ENCODE measurements at regions not wholly inside any gene's neighbourhood (a gene's known extent, or its start where the extent isn't known, plus 50 kb on each side); places are given as distances from the start of the nearest gene placed in this dataset.

- peaks cover 45% of the 10 kb centered on the region for H3K4me1 ChIP-seq (replicated peaks; ENCODE audit: insufficient read depth)
- H3K79me2 ChIP-seq (ENCODE audit: low read depth): no peaks in the 10 kb centered on the region
- H3K4me3 ChIP-seq: no peak overlapping the region
- BruUV-seq (replicated peaks): no TSS peak
- no peaks in the 10 kb centered on the region for H3K27me3 ChIP-seq (ENCODE audit: insufficient read depth, low read depth)
- H3K9me2 ChIP-seq (ENCODE audit: insufficient read depth): no peaks in the 10 kb centered on the region
- intact Hi-C loops (cut with micrococcal nuclease; ENCODE audit: unreplicated experiment): no loop called here
- peaks cover 40% of the 10 kb centered on the region for H3F3A ChIP-seq (ENCODE audit: insufficient read depth, low read depth)
- peak; percentile 61 to 81 for DNase-seq
- CTCF ChIA-PET: no interaction called here
- H3K27ac ChIP-seq: peak overlapping the region; percentile 75
- no peaks in the 10 kb centered on the region for H3K9me3 ChIP-seq (ENCODE audit: insufficient read depth, low read depth)
- peak; percentile 25; the same call in 1 of the 2 replicates for TF ChIP-seq CTCF (conservative IDR thresholded peaks at IDR 0.05)
- no peak for TF ChIP-seq EZH2 (IDR thresholded peaks at IDR 0.05; ENCODE audit: low read depth)
- H3K4me2 ChIP-seq: peak overlapping the region; percentile 56
- POLR2A ChIA-PET (ENCODE audit: unreplicated experiment): no interaction called here
- no peaks in the 10 kb centered on the region for H4K20me1 ChIP-seq (ENCODE audit: insufficient read depth)
- H3K36me3 ChIP-seq (ENCODE audit: low read depth): no peaks in the 10 kb centered on the region
- H2AFZ ChIP-seq: 0 out of 2 replicates have a peak overlapping the region, but pooled peaks have one; percentile 50
Observed at GRCh38 chr12:124720004-124720680, 143.5 kb downstream of the SCARB1 start.

GRCh38 chr12:124719231-124719630 lies 144.4 kb downstream of the SCARB1 start:
- Histone ChIP-seq H3K36me3 (ENCODE audit: low read depth) (no peaks in the 10 kb centered on the region), H3K4me2 (no peak overlapping the region), H3K4me3 (no peak overlapping the region), H3K27me3 (ENCODE audit: insufficient read depth, low read depth) (no peaks in the 10 kb centered on the region), H4K20me1 (ENCODE audit: insufficient read depth) (no peaks in the 10 kb centered on the region), H3K79me2 (ENCODE audit: low read depth) (no peaks in the 10 kb centered on the region), H3K27ac (no peak overlapping the region), H3K9me3 (ENCODE audit: insufficient read depth, low read depth) (no peaks in the 10 kb centered on the region), H3F3A (ENCODE audit: insufficient read depth, low read depth) (peaks cover 41% of the 10 kb centered on the region), H2AFZ (no peak overlapping the region), H3K9me2 (ENCODE audit: insufficient read depth) (no peaks in the 10 kb centered on the region), H3K4me1 (replicated peaks; ENCODE audit: insufficient read depth) (peaks cover 48% of the 10 kb centered on the region)
- CTCF ChIA-PET: no interaction called here
- no TSS peak for BruUV-seq (replicated peaks)
- POLR2A ChIA-PET (ENCODE audit: unreplicated experiment): no interaction called here
- intact Hi-C loops (cut with micrococcal nuclease; ENCODE audit: unreplicated experiment): loop anchor here (5.0 to 10.0 kb wide), 2 partner anchors 37 to 84 kb away; no protein-coding TSS in a partner anchor
- DNase-seq: no peak
- TF ChIP-seq CTCF (conservative IDR thresholded peaks at IDR 0.05): no peak
- TF ChIP-seq EZH2 (IDR thresholded peaks at IDR 0.05; ENCODE audit: low read depth): no peak

GRCh38 chr12:124718458-124718857 lies 145.2 kb downstream of the SCARB1 start:
- no peak for TF ChIP-seq CTCF (conservative IDR thresholded peaks at IDR 0.05)
- TF ChIP-seq EZH2 (IDR thresholded peaks at IDR 0.05; ENCODE audit: low read depth): no peak
- POLR2A ChIA-PET (ENCODE audit: unreplicated experiment): no interaction called here
- no peak overlapping the region for H2AFZ ChIP-seq
- DNase-seq: no peak
- H4K20me1 ChIP-seq (ENCODE audit: insufficient read depth): no peaks in the 10 kb centered on the region
- no peaks in the 10 kb centered on the region for H3K9me2 ChIP-seq (ENCODE audit: insufficient read depth)
- no peak overlapping the region for H3K27ac ChIP-seq
- intact Hi-C loops (cut with micrococcal nuclease; ENCODE audit: unreplicated experiment): loop anchor here (5.0 to 10.0 kb wide), 2 partner anchors 36 to 84 kb away; no protein-coding TSS in a partner anchor
- peaks cover 45% of the 10 kb centered on the region for H3F3A ChIP-seq (ENCODE audit: insufficient read depth, low read depth)
- no peaks in the 10 kb centered on the region for H3K36me3 ChIP-seq (ENCODE audit: low read depth)
- BruUV-seq (replicated peaks): no TSS peak
- H3K4me3 ChIP-seq: no peak overlapping the region
- no peaks in the 10 kb centered on the region for H3K79me2 ChIP-seq (ENCODE audit: low read depth)
- no peak overlapping the region for H3K4me2 ChIP-seq
- H3K4me1 ChIP-seq (replicated peaks; ENCODE audit: insufficient read depth): peaks cover 53% of the 10 kb centered on the region
- CTCF ChIA-PET: interaction anchor here (0.6 kb wide), 1 partner anchor 91 kb away, joined by 9 read pairs; no protein-coding TSS in a partner anchor
- no peaks in the 10 kb centered on the region for H3K27me3 ChIP-seq (ENCODE audit: insufficient read depth, low read depth)
- no peaks in the 10 kb centered on the region for H3K9me3 ChIP-seq (ENCODE audit: insufficient read depth, low read depth)
